ENCODE measurements at regions not wholly inside any gene's neighbourhood (a gene's known extent, or its start where the extent isn't known, plus 50 kb on each side); places are given as distances from the start of the nearest gene placed in this dataset.

DNA sequence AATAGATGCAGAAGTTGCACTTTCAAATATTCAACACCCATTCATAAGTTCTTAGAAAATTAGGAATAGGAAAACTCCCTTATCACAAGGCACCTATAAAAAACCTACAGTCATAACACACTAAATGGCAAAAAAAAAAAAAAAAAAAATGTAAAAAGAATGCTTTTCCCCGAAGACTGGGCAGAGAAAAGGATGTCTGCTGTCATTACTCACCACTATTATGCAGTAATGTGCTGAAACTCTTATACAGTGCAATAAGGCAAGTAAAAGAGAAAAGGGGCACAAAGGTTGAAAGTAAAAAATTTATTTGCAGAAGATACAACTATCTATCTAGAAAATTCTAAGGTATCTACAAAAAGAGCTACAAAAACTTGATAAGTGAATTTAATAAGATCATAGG lies 607.8 kb upstream of the ARID1B start:
- Histone ChIP-seq H3K4me3 (no peak overlapping the region), H3K27ac (no peak overlapping the region), H3K27me3 (no peaks in the 10 kb centered on the region), H3K4me1 (peaks cover 0 to 5% (median 2%) of the 10 kb centered on the region in 4 donors), H3K36me3 (no peaks in the 10 kb centered on the region), H3K9me3 (no peaks in the 10 kb centered on the region)
- intact Hi-C loops (cut with DNase I; ENCODE audit: low total_unique reads) (no loop called here), in situ Hi-C loops (cut with MboI; ENCODE audit: low pct_ligation_motif_present in 1 of 4, low pct_unique_long_range_greater_than_20kb in 1 of 4, low sequenced_read_pairs in 3 of 4) (no loop called here)
- DNase-seq: no peak
- WGBS, 2 donors (ENCODE audit: low coverage in 1 of 2): 59% methylated on average over 1 of the region's 1 CpG; no CpG with 5 or more reads in 1 of the 2 donors
- no peak for TF ChIP-seq POLR2AphosphoS5 (IDR thresholded peaks at IDR 0.05)
- TF ChIP-seq EP300 (IDR thresholded peaks at IDR 0.05; ENCODE audit: low read depth): no peak
- TF ChIP-seq POLR2A (IDR thresholded peaks at IDR 0.05): no peak
- no peak for TF ChIP-seq CTCF (IDR thresholded peaks at IDR 0.05)

- H3K27me3 ChIP-seq: no peaks in the 10 kb centered on the region
- no peaks in the 10 kb centered on the region for H3K36me3 ChIP-seq
- DNase-seq: no peak
- in situ Hi-C loops (cut with MboI; ENCODE audit: low pct_ligation_motif_present in 1 of 4, low pct_unique_long_range_greater_than_20kb in 1 of 4, low sequenced_read_pairs in 3 of 4) (no loop called here), intact Hi-C loops (cut with DNase I; ENCODE audit: low total_unique reads) (no loop called here)
- 46 to 47% methylated on average over 4 to 7 of the region's 7 CpGs for WGBS, 2 donors (ENCODE audit: low coverage in 1 of 2)
- H3K9me3 ChIP-seq: no peaks in the 10 kb centered on the region
- TF ChIP-seq POLR2A (IDR thresholded peaks at IDR 0.05): no peak
- TF ChIP-seq CTCF (IDR thresholded peaks at IDR 0.05): no peak
- TF ChIP-seq EP300 (IDR thresholded peaks at IDR 0.05; ENCODE audit: low read depth): no peak
- no peak for TF ChIP-seq POLR2AphosphoS5 (IDR thresholded peaks at IDR 0.05)
- peaks cover 0 to 5% (median 2%) of the 10 kb centered on the region in 4 donors for H3K4me1 ChIP-seq
- peak overlapping the region in 2 of 4 donors; percentile 20 to 33 for H3K4me3 ChIP-seq
- H3K27ac ChIP-seq: peak overlapping the region; percentile 56 to 75 (median 68)
Observed at GRCh38 chr6:156167625-156168071, 609.5 kb upstream of the ARID1B start.

DNA sequence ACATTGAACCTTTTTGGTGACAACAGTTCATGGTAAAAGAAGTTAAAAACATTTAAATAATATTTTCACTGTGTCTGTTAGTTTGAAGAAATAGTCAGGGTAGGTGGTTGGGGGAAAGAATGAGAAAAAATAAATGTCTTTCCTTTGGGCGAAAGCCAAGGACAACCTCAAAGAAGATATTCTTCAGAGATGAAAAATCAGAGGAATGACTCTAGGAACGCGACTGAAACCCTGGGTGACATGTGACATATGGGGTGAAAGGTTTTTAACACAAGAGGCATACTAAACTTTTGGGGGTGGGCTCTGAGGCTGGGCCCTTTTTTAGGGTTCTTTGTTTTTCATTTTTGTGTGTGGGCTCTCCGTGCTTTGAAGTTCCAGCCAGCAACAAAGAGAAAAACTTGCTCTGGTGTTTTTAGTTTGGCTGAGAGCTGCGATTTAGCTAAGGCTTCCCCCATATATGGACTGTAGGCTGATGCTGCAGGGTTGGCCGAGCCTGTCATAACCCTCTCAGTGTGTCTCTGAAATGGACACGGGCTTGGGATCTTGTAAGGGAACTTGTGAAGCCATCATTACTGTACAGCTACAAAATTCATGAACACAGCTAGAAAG lies 610.1 kb upstream of the ARID1B start:
- Histone ChIP-seq H3K4me1 (peaks cover 0 to 5% (median 2%) of the 10 kb centered on the region in 4 donors), H3K36me3 (no peaks in the 10 kb centered on the region), H3K27me3 (no peaks in the 10 kb centered on the region), H3K27ac (peak overlapping the region; percentile 56 to 75 (median 68)), H3K9me3 (no peaks in the 10 kb centered on the region), H3K4me3 (peak overlapping the region in 2 of 4 donors; percentile 20 to 33)
- peak; percentile 10 for DNase-seq
- no peak for TF ChIP-seq EP300 (IDR thresholded peaks at IDR 0.05; ENCODE audit: low read depth)
- no peak for TF ChIP-seq CTCF (IDR thresholded peaks at IDR 0.05)
- TF ChIP-seq POLR2A (IDR thresholded peaks at IDR 0.05): no peak
- no peak for TF ChIP-seq POLR2AphosphoS5 (IDR thresholded peaks at IDR 0.05)
- 53 to 70% methylated on average over 5 to 7 of the region's 7 CpGs for WGBS, 2 donors (ENCODE audit: low coverage in 1 of 2)
- in situ Hi-C loops (cut with MboI; ENCODE audit: low pct_ligation_motif_present in 1 of 4, low pct_unique_long_range_greater_than_20kb in 1 of 4, low sequenced_read_pairs in 3 of 4) (no loop called here), intact Hi-C loops (cut with DNase I; ENCODE audit: low total_unique reads) (no loop called here)

GRCh38 chr6:156166093-156166492 lies 611.1 kb upstream of the ARID1B start:
- Histone ChIP-seq H3K27me3 (no peaks in the 10 kb centered on the region), H3K27ac (no peak overlapping the region), H3K36me3 (no peaks in the 10 kb centered on the region), H3K4me1 (peaks cover 0 to 5% (median 2%) of the 10 kb centered on the region in 4 donors), H3K4me3 (no peak overlapping the region), H3K9me3 (no peaks in the 10 kb centered on the region)
- in situ Hi-C loops (cut with MboI; ENCODE audit: low pct_ligation_motif_present in 1 of 4, low pct_unique_long_range_greater_than_20kb in 1 of 4, low sequenced_read_pairs in 3 of 4): no loop called here
- 88% methylated on average over 4 of the region's 4 CpGs for WGBS, 2 donors (ENCODE audit: low coverage in 1 of 2)
- intact Hi-C loops (cut with DNase I; ENCODE audit: low total_unique reads): no loop called here
- no peak for TF ChIP-seq CTCF (IDR thresholded peaks at IDR 0.05)
- TF ChIP-seq POLR2A (IDR thresholded peaks at IDR 0.05): no peak
- no peak for TF ChIP-seq EP300 (IDR thresholded peaks at IDR 0.05; ENCODE audit: low read depth)
- TF ChIP-seq POLR2AphosphoS5 (IDR thresholded peaks at IDR 0.05): no peak
- no peak for DNase-seq
